HCT116 (cell line): ENCODE measurements at regions not wholly inside any gene's neighbourhood (a gene's known extent, or its start where the extent isn't known, plus 50 kb on each side); places are given as distances from the start of the nearest gene placed in this dataset.

Source experiments
- ATAC-seq: fragments of 200-7000 bp; cut with Tn5 transposase; 2 replicates; pipeline ENCODE4 v1.9.1; 2020; ENCODE audit warnings: mild to moderate bottlenecking, moderate library complexity
- BruUV-seq: library from RNA; stranded (reverse); fragments of 400-500 nt; replicated peaks from 2 replicates; lab custom pipeline; 2021; lab: Mats Ljungman, UMichigan
- CTCF ChIA-PET: fragments of 300-600 bp; sonication (Branson Sonifier 250); formaldehyde crosslinking; loops from one replicate; lab custom pipeline; 2021; ENCODE audit warnings: antibody characterized with exemption; lab: Charles Lee
- POLR2A ChIA-PET: fragments of 300-600, 350-600 bp; sonication (Branson Sonifier 250); formaldehyde crosslinking; loops from one replicate; lab custom pipeline; 2021; ENCODE audit warnings: antibody characterized with exemption; lab: Charles Lee
- RAD21 ChIA-PET, 2 experiments: fragments of 300-600 bp; sonication (Branson Sonifier 250); formaldehyde crosslinking; loops; one replicate each; lab custom pipeline; 2023; ENCODE audit warnings: low total read pairs in 2 of 2; ENCODE audit not compliant: uncharacterized antibody in 2 of 2, unreplicated experiment in 2 of 2, low non-redundant PET in 1 of 2; lab: Charles Lee
- DNase-seq: peaks from one replicate; pipeline ENCODE4 v3.0.0-alpha.2; 2010; ENCODE audit warnings: low read depth, low spot score
- H2AFZ ChIP-seq: fragments of 200-600 bp; shearing (Covaris generic), sonication (generic); 2 replicates; pipeline ENCODE4 v1.6.1; 2017; ENCODE audit warnings: low read depth, mixed run types, mixed read lengths, antibody characterized with exemption, low read length; ENCODE audit not compliant: poor library complexity, severe bottlenecking
- H3K27ac ChIP-seq: 2 replicates; pipeline ENCODE4 v1.5.1; 2012; ENCODE audit warnings: low read depth, low read length
- H3K27me3 ChIP-seq: fragments of 200-600 bp; sonication (generic); 2 replicates; pipeline ENCODE4 v1.6.1; 2016; ENCODE audit warnings: mixed run types, low read length, mixed read lengths; ENCODE audit not compliant: insufficient read depth
- H3K36me3 ChIP-seq, 2 experiments: fragments of 200-500 bp in 1 of 2; fragments of 200-600 bp in 1 of 2; sonication (Bioruptor generic) in 1 of 2; sonication (generic) in 1 of 2; 2 replicates each; pipeline versions ENCODE4 v1.5.1 to v1.6.1; 2014 to 2016; ENCODE audit warnings: low read length in 2 of 2, inconsistent platforms in 1 of 2, mixed read lengths in 1 of 2, mixed run types in 1 of 2; ENCODE audit not compliant: insufficient read depth in 2 of 2, control insufficient read depth in 1 of 2
- H3K4me1 ChIP-seq, 2 experiments: fragments of 200-600 bp in 1 of 2; sonication (generic) in 1 of 2; 2 replicates each; pipeline versions ENCODE4 v1.5.1 to v1.6.1; 2012 to 2017; ENCODE audit warnings: low read length in 2 of 2, inconsistent platforms in 1 of 2, mild to moderate bottlenecking in 1 of 2, mixed read lengths in 1 of 2, mixed run types in 1 of 2, moderate library complexity in 1 of 2; ENCODE audit not compliant: insufficient read depth in 2 of 2, control insufficient read depth in 1 of 2
- H3K4me2 ChIP-seq: fragments of 200-600 bp; sonication (generic); 2 replicates; pipeline ENCODE4 v1.6.1; 2017; ENCODE audit warnings: mixed run types, low read length, mixed read lengths
- H3K4me3 ChIP-seq, 2 experiments: fragments of 200-600 bp in 1 of 2; sonication (generic) in 1 of 2; replicated peaks in 1 of 2; 2 replicates each; pipeline ENCODE4 v1.5.1; 2011 to 2016; ENCODE audit warnings: low read length in 2 of 2, control low read depth in 1 of 2, low read depth in 1 of 2, mild to moderate bottlenecking in 1 of 2, mixed read lengths in 1 of 2, mixed run types in 1 of 2
- H3K79me2 ChIP-seq: fragments of 200-600 bp; sonication (generic); 2 replicates; pipeline ENCODE4 v1.6.1; 2017; ENCODE audit warnings: mild to moderate bottlenecking, mixed run types, low read length, moderate library complexity, mixed read lengths; ENCODE audit not compliant: insufficient read depth
- H3K9ac ChIP-seq: fragments of 200-600 bp; sonication (generic); 2 replicates; pipeline ENCODE4 v1.6.1; 2016; ENCODE audit warnings: low read length, mixed read lengths
- H3K9me2 ChIP-seq: fragments of 200-600 bp; sonication (generic), shearing (Covaris generic); 2 replicates; pipeline ENCODE4 v1.6.1; 2017; ENCODE audit warnings: mixed run types, mild to moderate bottlenecking, moderate library complexity; ENCODE audit not compliant: insufficient read depth
- H3K9me3 ChIP-seq, 2 experiments: fragments of 200-500 bp in 1 of 2; fragments of 200-600 bp in 1 of 2; sonication (Bioruptor generic) in 1 of 2; sonication (generic) in 1 of 2; 2 replicates each; pipeline ENCODE4 v1.6.1; 2014 to 2017; ENCODE audit warnings: low read length in 2 of 2, mixed read lengths in 2 of 2, inconsistent platforms in 1 of 2, low read depth in 1 of 2, mild to moderate bottlenecking in 1 of 2, mixed run types in 1 of 2, moderate library complexity in 1 of 2; ENCODE audit not compliant: control insufficient read depth in 1 of 2, insufficient read depth in 1 of 2
- H4K20me1 ChIP-seq: fragments of 200-600 bp; sonication (generic), shearing (Covaris generic); 2 replicates; pipeline ENCODE4 v1.6.1; 2017; ENCODE audit warnings: mixed run types, mild to moderate bottlenecking, moderate library complexity; ENCODE audit not compliant: insufficient read depth
- ATF3 ChIP-seq: IDR thresholded peaks from 2 replicates; pipeline ENCODE4 v1.6.1; 2012
- EZH2 ChIP-seq: fragments of 200-600 bp; sonication (generic); IDR thresholded peaks from 2 replicates; pipeline ENCODE4 v1.6.1; 2017; ENCODE audit warnings: antibody characterized with exemption, mixed run types
- EZH2phosphoT487 ChIP-seq: fragments of 200-600 bp; IDR thresholded peaks from 2 replicates; pipeline ENCODE4 v1.6.1; 2018; ENCODE audit warnings: antibody characterized with exemption, borderline replicate concordance
- JUND ChIP-seq: IDR thresholded peaks from 2 replicates; pipeline ENCODE4 v1.6.1; 2012
- POLR2AphosphoS5 ChIP-seq: IDR thresholded peaks from 2 replicates; pipeline ENCODE4 v1.6.1; 2011; ENCODE audit warnings: mild to moderate bottlenecking, low read depth, low read length, moderate library complexity
- RAD21 ChIP-seq: IDR thresholded peaks from 2 replicates; pipeline ENCODE4 v1.6.1; 2012; ENCODE audit warnings: low read depth, mild to moderate bottlenecking
- REST ChIP-seq: IDR thresholded peaks from 2 replicates; pipeline ENCODE4 v1.6.1; 2012; ENCODE audit warnings: low read depth
- SIN3A ChIP-seq: IDR thresholded peaks from 2 replicates; pipeline ENCODE4 v1.6.1; 2012; ENCODE audit warnings: low read depth
- SP1 ChIP-seq: IDR thresholded peaks from 2 replicates; pipeline ENCODE4 v1.6.1; 2012; ENCODE audit warnings: low read depth
- SRF ChIP-seq: IDR thresholded peaks from 2 replicates; pipeline ENCODE4 v1.6.1; 2012; ENCODE audit warnings: low read depth
- TCF7L2 ChIP-seq: IDR thresholded peaks from 2 replicates; pipeline ENCODE4 v1.7.0; 2011; ENCODE audit warnings: borderline replicate concordance, inconsistent platforms; ENCODE audit not compliant: insufficient read depth, insufficient read length; ENCODE audit errors: extremely low read depth
- intact Hi-C: fragments of 100-400 bp; cut with micrococcal nuclease; formaldehyde crosslinking; loops from 2 replicates; pipeline ENCODE4 v1.10.0; 2022
- TF ChIP-seq, protein P1 (sequence below), 3 experiments: fragments of 200-600 bp in 1 of 3; sonication (generic) in 1 of 3; IDR thresholded peaks in 2 of 3; conservative IDR thresholded peaks in 1 of 3; 2 replicates each; pipeline ENCODE4 v1.5.1; 2012 to 2017; ENCODE audit warnings: low read depth in 2 of 3, low read length in 2 of 3, antibody characterized with exemption in 1 of 3, borderline replicate concordance in 1 of 3, control low read depth in 1 of 3, mild to moderate bottlenecking in 1 of 3, mixed read lengths in 1 of 3, mixed run types in 1 of 3, moderate library complexity in 1 of 3; ENCODE audit not compliant: insufficient read depth in 1 of 3
- TF ChIP-seq, protein P2 (sequence below): IDR thresholded peaks from 2 replicates; pipeline ENCODE4 v1.6.1; 2012

DNA sequence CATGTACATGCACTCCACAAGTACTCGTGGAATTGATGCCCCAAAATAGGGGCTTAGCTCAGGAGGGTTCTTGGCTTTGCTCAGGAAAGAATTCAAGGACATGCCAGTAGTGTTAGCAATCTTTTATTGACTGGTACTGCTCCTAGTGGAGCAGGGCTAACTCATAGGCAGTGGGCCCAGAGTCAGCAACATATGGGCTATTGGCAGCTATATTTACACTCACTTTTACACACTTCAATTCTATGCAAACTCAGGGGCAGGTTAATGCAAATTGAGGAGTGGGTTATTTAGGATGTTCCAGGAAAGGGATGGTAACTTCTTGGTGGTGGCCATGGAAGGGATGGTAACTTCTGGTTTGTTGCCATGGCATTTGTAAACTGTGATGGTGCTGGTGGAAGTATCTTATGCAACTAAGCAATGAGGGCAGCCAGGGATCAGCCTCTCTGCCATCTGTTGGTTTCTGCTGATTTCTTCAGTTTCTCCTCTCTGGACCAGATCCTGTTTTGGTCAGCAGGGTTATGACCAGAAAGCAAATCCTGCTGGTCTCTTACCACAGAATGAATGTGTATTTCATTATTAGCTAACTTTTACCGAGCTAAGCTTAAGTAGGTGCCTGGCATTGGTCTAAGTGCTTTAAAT lies 69.2 kb upstream of the FAT1 start:
- BruUV-seq = no TSS peak

More for the DNA sequence above, 69.2 kb upstream of the FAT1 start:
- ChIA-PET RAD21 (no interaction called here), CTCF (no interaction called here), POLR2A (interaction anchor here (0.7 kb wide), 1 partner anchor 67 kb away, joined by 3 read pairs; no protein-coding TSS in a partner anchor)
- Histone ChIP-seq H3K9me2 (no peaks in the 10 kb centered on the region), H3K36me3 (no peaks in the 10 kb centered on the region), H3K27ac (no peak overlapping the region), H3K4me2 (no peak overlapping the region), H3K4me3 (no peak overlapping the region), H3K27me3 (no peaks in the 10 kb centered on the region), H3K4me1 (no peaks in the 10 kb centered on the region; a peak in 1 of 4 replicates), H3K9ac (no peak overlapping the region), H3K79me2 (no peaks in the 10 kb centered on the region), H2AFZ (peak overlapping the region; percentile 30), H4K20me1 (no peaks in the 10 kb centered on the region), H3K9me3 (no peaks in the 10 kb centered on the region)
- intact Hi-C loops = no loop called here
- DNase-seq (no peak), ATAC-seq (no peak)
- no peak for TF ChIP-seq SIN3A
- TF ChIP-seq, protein P1, sequence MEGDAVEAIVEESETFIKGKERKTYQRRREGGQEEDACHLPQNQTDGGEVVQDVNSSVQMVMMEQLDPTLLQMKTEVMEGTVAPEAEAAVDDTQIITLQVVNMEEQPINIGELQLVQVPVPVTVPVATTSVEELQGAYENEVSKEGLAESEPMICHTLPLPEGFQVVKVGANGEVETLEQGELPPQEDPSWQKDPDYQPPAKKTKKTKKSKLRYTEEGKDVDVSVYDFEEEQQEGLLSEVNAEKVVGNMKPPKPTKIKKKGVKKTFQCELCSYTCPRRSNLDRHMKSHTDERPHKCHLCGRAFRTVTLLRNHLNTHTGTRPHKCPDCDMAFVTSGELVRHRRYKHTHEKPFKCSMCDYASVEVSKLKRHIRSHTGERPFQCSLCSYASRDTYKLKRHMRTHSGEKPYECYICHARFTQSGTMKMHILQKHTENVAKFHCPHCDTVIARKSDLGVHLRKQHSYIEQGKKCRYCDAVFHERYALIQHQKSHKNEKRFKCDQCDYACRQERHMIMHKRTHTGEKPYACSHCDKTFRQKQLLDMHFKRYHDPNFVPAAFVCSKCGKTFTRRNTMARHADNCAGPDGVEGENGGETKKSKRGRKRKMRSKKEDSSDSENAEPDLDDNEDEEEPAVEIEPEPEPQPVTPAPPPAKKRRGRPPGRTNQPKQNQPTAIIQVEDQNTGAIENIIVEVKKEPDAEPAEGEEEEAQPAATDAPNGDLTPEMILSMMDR (IDR thresholded peaks at IDR 0.05 in 2 of 3, conservative IDR thresholded peaks at IDR 0.05 in 1 of 3; ENCODE audit: borderline replicate concordance in 1 of 3, insufficient read depth in 1 of 3, low read depth in 2 of 3, low read length in 2 of 3) = no peak
- no peak for TF ChIP-seq EZH2phosphoT487
- TF ChIP-seq POLR2AphosphoS5 = no peak
- TF ChIP-seq SP1 = no peak
- no peak for TF ChIP-seq RAD21
- no peak for TF ChIP-seq REST
- no peak for TF ChIP-seq SRF
- no peak for TF ChIP-seq JUND
- TF ChIP-seq ATF3 = no peak
- no peak for TF ChIP-seq TCF7L2
- TF ChIP-seq, protein P2, sequence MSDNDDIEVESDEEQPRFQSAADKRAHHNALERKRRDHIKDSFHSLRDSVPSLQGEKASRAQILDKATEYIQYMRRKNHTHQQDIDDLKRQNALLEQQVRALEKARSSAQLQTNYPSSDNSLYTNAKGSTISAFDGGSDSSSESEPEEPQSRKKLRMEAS = no peak
- no peak for TF ChIP-seq EZH2
